RWPE2 (cell line): ENCODE measurements at regions not wholly inside any gene's neighbourhood (a gene's known extent, or its start where the extent isn't known, plus 50 kb on each side); places are given as distances from the start of the nearest gene placed in this dataset.

Experiments
- ATAC-seq: fragments of 200-7000 bp; cut with Tn5 transposase; 3 replicates; pipeline ENCODE4 v1.9.1; 2021; ENCODE audit warnings: low read depth
- DNase-seq: peaks from one replicate; pipeline ENCODE4 v3.0.0-alpha.2; 2020; ENCODE audit warnings: low spot score
- H3K27ac ChIP-seq: fragments of 450-650 bp; 2 replicates; pipeline ENCODE4 v1.5.1; 2017; ENCODE audit warnings: mild to moderate bottlenecking; ENCODE audit not compliant: poor library complexity, severe bottlenecking
- H3K27me3 ChIP-seq: fragments of 250-450 bp; sonication (Bioruptor Pico); 2 replicates; pipeline ENCODE4 v1.5.1; 2021; ENCODE audit warnings: mild to moderate bottlenecking, moderate library complexity; ENCODE audit not compliant: insufficient read depth, poor library complexity, severe bottlenecking
- H3K36me3 ChIP-seq: fragments of 250-450 bp; sonication (Bioruptor Pico); 2 replicates; pipeline ENCODE4 v1.5.1; 2020; ENCODE audit warnings: low read depth, mild to moderate bottlenecking, moderate library complexity
- H3K4me1 ChIP-seq: fragments of 250-450 bp; sonication (Bioruptor Pico); 2 replicates; pipeline ENCODE4 v1.5.1; 2021; ENCODE audit warnings: mild to moderate bottlenecking, moderate library complexity; ENCODE audit not compliant: insufficient read depth, poor library complexity, severe bottlenecking
- H3K4me3 ChIP-seq: fragments of 250-450 bp; sonication (Bioruptor Pico); 2 replicates; pipeline ENCODE4 v1.5.1; 2021; ENCODE audit warnings: mild to moderate bottlenecking, moderate library complexity; ENCODE audit not compliant: severe bottlenecking
- H3K9me3 ChIP-seq: fragments of 250-450 bp; sonication (Bioruptor Pico); 2 replicates; pipeline ENCODE4 v1.5.1; 2021; ENCODE audit warnings: mild to moderate bottlenecking, moderate library complexity; ENCODE audit not compliant: severe bottlenecking
- TF ChIP-seq, protein P1 (sequence below): fragments of 450-650 bp; IDR thresholded peaks from one replicate; pipeline ENCODE4 v1.5.1; 2017; ENCODE audit warnings: mild to moderate bottlenecking, moderate library complexity; ENCODE audit not compliant: poor library complexity, severe bottlenecking

DNA sequence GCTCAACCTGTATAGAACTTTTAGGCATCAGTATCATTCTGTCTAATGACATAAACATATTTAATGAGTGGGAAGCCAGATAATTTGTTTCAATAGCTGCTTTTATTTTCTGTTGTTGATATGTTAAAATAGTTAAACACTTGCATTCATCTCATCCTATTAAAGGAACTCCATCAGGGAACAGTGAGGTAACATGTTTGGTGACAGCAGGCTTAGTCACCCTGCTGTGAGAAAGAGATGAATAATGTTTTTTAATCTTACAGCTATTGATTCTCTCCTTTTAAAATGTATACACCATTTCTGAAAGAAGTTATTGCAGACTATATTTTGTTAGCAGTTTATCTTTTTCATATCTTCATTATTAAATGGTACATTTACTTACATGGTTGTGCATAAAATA is 123.3 kb upstream of the CWC22 start:
- no peak overlapping the region for H3K27ac ChIP-seq
- H3K27me3 ChIP-seq = no peaks in the 10 kb centered on the region
- TF ChIP-seq, protein P1, sequence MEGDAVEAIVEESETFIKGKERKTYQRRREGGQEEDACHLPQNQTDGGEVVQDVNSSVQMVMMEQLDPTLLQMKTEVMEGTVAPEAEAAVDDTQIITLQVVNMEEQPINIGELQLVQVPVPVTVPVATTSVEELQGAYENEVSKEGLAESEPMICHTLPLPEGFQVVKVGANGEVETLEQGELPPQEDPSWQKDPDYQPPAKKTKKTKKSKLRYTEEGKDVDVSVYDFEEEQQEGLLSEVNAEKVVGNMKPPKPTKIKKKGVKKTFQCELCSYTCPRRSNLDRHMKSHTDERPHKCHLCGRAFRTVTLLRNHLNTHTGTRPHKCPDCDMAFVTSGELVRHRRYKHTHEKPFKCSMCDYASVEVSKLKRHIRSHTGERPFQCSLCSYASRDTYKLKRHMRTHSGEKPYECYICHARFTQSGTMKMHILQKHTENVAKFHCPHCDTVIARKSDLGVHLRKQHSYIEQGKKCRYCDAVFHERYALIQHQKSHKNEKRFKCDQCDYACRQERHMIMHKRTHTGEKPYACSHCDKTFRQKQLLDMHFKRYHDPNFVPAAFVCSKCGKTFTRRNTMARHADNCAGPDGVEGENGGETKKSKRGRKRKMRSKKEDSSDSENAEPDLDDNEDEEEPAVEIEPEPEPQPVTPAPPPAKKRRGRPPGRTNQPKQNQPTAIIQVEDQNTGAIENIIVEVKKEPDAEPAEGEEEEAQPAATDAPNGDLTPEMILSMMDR = no peak
- no peaks in the 10 kb centered on the region for H3K36me3 ChIP-seq
- peaks cover 9% of the 10 kb centered on the region for H3K4me1 ChIP-seq
- H3K9me3 ChIP-seq = no peaks in the 10 kb centered on the region
- ATAC-seq (peak; percentile 72), DNase-seq (no peak)
- no peak overlapping the region for H3K4me3 ChIP-seq

DNA sequence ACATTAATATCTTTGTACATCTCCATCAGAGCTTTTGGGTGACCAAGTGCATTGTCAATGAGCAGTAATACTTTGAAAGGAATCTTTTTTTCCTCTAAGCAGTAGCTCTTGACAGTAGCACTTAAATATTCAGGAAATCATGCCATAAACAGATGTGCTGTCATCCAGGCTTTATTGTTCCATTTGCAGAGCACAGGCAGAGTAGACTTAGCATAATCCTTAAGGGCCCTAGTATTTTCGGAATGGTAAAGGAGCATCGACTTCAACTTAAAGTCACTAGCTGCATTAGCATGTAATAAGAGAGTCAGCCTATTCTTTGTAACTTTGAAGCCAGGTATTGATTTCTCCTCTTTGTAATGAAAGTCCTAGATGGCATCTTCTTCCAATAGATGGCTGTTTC is 121.8 kb upstream of the CWC22 start:
- DNase-seq = no peak
- Histone ChIP-seq H3K9me3 (no peaks in the 10 kb centered on the region), H3K4me3 (no peak overlapping the region), H3K27ac (no peak overlapping the region), H3K36me3 (no peaks in the 10 kb centered on the region), H3K27me3 (no peaks in the 10 kb centered on the region), H3K4me1 (peaks cover 11% of the 10 kb centered on the region)
- ATAC-seq = no peak
- TF ChIP-seq, protein P1 = no peak

DNA sequence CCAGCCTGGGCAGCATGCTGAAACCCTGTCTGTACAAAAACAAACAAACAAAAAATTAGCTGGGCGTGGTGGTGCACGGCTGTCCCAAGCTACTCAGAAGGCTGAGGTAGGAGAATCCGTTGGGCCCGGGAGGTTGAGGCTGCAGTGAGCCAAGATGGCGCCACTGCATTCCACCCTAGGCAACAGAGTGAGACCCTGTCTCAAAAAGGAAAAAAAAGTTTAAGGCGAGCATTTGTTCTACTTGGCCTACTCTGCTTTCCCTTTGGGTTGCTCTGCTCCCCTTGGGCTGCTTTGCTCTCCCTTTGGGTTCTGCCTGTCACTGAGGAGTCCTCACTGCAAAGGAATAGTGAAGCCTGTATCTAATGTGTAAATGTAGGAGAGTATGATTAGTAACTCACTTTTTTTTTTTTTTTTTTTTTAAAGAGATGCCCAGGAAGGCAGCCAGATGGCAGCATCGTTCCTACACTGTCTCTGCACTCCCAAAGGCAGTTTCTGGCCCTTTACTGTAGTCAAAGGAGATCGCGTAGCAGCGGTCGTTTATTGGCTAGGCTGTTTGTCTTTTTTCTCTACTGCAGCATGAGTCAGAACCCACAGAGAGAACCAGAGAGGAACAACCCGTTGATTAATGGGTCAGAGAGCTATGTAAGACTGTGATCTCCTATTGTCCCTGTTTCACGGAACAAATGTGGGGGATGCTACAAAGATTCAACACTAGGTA is 118.3 kb upstream of the CWC22 start:
- Histone ChIP-seq H3K9me3 (no peaks in the 10 kb centered on the region), H3K4me3 (no peak overlapping the region), H3K27me3 (no peaks in the 10 kb centered on the region), H3K27ac (no peak overlapping the region), H3K4me1 (peaks cover 6% of the 10 kb centered on the region), H3K36me3 (no peaks in the 10 kb centered on the region)
- DNase-seq (peak; percentile 60), ATAC-seq (peak; percentile 89)
- TF ChIP-seq, protein P1 = peak; percentile 85

DNA sequence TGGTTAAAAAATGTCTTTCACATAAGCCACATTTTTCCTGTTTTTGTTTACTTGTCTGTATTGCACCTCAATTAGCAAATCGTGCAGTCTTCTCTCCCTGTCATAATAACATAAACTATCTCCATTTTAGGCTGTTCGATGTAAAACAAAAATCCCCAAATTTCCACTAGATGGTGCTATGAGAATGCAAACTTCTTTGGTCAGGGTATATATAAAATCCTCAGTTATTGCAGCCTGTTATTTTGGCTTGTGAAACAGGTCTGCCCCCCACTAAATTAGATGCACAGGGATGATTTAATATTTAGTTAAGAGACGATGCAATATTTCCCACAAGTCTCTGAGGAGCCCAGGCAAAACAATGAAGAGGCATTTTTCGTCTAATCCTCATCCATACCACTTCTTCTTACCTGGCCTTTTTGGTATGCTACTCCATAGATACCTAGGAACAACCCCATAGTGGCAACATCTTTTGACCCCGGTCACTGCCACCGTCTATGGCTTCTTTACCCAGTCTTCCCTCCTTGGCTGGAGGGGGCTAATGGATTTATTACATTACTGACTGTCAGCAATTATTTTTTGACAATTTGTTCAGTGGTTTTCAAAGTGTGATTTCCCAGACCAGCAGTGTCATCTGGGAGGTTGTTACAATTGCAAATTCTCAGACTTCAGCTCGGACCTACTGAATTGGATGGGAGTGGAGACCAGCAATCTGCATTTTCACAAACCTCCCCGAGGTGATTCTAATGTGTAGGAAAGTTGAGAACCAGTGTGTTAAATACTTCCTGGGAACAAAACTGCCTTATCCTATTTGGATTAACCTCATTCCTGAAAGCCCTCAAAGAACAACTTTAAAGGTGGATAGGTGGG is 117.4 kb upstream of the CWC22 start:
- peak; percentile 64 for ATAC-seq
- no peak overlapping the region for H3K4me3 ChIP-seq
- TF ChIP-seq, protein P1 = peak; percentile 79
- H3K27me3 ChIP-seq = no peaks in the 10 kb centered on the region
- H3K36me3 ChIP-seq = no peaks in the 10 kb centered on the region
- peaks cover 2% of the 10 kb centered on the region for H3K4me1 ChIP-seq
- H3K9me3 ChIP-seq = no peaks in the 10 kb centered on the region
- no peak for DNase-seq
- no peak overlapping the region for H3K27ac ChIP-seq
